COR-L47 (cell line): ENCODE measurements at regions not wholly inside any gene's neighbourhood (a gene's known extent, or its start where the extent isn't known, plus 50 kb on each side); places are given as distances from the start of the nearest gene placed in this dataset.

Source experiments
- DNase-seq: peaks from one replicate; lab custom pipeline; 2025; lab: John Stamatoyannopoulos, UW

DNA sequence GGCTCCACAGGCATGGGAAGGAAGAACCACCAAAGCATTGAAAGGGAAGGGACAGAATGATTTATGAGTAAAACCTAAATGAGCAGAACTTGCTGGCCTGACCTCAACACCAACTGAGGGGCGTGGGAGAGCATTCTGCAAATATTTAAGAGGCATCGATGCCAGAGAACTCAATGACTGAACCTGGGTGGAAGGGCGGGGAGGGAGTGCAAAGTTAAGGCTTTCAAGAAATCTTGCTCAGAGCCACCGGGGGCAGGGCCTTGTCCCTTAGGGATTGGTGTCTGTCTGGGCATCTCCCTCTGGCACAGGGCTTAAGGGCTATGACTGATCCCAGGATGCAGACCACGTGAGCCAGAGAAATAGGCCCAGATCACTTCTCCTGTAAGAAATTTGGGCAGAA is 137.1 kb downstream of the ADAMTS15 start:
- no peak for DNase-seq

DNA sequence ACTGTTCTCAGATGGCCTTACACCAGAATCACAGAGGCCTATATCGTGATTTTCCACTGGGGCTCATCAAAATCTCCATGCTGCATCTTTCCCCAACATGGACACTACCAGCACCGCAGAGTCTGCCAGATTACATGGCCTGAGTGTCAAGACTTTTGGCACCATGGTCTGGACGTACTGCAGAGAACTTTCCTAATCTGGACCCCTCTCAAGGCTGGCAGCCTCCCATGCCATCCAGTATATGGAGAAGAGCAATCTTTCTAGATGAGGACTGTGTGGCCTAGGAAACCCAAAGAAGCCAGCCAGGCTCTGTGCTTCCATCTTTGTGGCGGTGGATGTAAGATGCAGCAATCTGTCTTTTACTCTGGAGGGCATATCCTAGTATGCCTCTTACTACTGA is 139.2 kb downstream of the ADAMTS15 start:
- DNase-seq: no peak

DNA sequence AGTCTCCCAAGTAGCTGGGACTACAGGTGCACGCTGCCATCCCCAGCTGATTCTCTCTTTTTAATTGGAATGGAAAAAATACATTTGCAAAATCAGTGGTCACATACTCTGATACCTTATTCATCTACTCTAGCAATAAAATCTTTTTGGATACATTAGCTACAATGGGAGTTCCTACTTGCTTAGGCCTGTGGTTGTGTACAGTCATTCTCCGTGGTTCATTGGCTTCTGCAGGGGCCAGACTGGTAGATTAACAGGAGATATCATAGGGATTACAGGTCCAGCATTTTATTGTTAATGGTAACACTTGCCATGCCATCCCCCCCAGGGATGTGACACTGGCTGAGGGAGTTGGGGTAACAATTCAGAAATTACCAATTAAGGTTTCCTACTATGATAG is 140.0 kb downstream of the ADAMTS15 start:
- no peak for DNase-seq

DNA sequence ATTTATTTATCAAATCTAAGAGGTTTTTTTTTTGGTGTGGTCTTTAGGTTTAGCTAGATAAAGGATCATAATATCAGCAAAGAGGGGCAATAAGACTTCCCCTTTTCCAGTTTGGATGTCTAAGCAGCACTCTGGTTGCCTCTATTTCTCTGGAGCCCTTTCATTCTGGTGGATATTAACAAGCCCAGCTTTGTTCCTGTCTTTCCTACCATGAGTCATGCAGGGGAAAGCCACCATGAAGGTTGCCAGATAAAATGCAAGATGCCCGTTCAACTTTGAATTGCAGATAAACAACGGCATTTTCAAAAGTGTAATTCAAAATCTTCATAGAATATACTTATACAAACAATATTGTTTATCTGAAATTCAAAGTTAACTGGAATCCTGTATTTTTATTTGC is 143.6 kb downstream of the ADAMTS15 start:
- DNase-seq: no peak

DNA sequence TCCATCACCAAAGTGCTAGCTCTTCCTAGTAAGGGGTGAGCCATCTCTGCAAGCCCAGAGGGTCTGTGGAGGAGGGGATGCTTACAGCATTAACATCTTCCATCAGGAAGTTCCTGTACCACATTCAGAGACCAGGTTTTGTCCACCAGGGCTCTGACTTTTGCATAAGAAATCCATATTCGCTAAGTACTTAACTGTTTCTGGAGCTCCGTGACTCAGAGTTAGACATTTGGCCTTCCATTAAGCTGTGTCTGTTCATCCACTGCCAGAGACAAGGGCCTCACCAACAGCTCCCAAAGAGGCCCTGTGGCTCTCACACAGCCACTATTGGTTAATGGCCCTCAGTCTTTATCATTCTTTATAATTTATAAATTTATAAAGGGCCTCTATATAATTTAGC is 144.6 kb downstream of the ADAMTS15 start:
- DNase-seq: no peak

DNA sequence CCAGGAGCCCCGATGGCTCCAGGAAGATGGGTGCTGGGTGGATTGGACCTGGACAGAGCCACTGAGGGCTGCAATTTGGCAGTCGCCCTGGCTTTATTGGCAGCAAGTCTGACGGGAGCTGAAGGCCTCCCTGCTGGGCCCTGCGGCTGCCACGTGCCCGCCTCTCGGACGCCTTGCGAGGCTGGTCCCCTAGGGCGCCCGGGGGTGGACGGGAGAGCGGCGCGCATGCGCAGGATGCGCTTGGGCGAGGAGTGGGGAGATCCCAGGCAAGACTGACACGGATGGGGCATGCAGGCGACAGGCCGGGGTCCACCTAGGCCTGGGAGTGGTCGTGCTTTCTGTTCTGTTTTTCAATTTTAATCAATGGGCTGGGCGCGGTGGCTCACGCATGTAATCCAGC is 150.0 kb downstream of the ADAMTS15 start:
- no peak for DNase-seq

DNA sequence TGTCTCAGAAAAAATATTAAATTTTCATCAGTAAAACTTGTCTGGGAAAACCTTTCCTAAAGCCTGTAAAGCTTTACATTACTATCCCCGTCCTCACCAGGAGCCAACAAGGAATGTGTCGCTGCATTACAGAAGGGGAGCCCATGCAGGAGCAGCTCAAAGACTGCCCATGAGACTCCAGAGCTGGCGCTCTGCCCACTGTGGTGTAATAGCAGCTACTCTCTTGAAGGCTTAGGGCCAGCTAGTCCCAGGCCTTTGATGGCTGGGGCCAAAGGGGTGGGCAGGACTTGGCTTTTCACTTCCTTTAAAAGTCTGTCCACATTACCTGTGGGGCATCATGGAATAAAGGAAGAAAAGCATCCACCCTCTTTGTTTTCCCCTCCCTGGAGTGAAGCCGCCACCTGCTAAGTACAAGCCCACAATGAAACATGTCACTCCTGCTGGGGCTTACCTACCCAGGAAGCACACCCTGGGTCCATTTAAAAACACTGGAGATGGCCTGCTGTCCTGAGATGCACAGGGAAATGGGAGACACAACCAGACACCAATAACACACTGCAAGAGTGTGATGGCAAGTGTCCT is 150.7 kb downstream of the ADAMTS15 start:
- DNase-seq: no peak

DNA sequence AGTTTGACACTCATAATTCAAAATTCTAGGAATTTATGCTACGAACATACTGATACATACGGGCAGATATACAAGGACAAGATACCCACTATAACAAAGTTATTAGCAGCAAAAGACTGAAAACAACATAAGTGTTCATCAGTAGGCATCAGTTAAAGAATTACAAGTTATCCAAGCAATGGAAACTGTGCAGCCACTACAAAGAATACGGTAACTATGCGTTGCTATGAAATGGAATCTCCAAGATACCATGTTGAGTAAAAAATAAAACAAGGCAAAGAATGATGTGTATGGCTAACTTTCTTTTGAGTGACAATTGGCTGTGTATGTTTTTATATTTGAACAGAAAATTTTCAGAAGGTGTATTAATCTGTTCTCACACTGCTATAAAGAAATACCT is 151.7 kb downstream of the ADAMTS15 start:
- no peak for DNase-seq

DNA sequence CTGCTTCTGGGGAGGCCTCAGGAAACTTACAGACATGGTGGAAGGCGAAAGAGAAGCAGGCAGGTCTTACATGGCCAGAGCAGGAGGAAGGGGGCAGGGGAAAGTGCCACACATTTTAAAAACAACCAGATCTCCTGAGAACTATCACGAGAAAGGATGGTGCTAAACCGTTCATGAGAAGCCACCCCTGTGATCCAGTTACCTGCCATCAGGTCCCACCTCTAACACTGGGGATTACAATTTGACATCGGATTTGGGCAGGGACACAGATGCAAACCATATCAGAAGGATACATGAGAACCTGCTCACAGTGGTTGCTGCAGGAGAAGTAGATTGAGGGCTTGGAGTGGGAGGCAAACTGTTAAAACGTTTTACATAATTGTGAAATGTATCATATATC is 152.2 kb downstream of the ADAMTS15 start:
- no peak for DNase-seq

DNA sequence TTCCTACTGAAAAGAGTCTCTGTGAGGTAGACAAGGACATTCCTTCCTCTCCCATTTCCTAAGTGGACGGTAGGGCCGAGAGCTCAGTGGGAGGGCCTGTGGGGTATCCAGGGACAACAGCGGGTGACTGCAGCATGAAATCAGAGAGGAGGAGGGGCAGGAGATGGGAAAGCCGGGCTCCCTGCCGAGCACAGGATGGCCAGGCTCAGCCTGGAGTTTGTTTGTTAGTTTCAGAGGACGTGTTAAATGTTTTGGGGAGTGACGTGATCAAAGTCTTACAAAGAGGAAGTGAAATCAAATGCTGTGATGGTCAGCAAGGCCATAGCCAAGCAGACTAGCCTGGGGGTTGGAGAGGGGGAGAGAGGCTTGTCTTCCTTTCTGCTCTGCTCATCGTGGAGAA is 152.7 kb downstream of the ADAMTS15 start:
- DNase-seq: no peak

DNA sequence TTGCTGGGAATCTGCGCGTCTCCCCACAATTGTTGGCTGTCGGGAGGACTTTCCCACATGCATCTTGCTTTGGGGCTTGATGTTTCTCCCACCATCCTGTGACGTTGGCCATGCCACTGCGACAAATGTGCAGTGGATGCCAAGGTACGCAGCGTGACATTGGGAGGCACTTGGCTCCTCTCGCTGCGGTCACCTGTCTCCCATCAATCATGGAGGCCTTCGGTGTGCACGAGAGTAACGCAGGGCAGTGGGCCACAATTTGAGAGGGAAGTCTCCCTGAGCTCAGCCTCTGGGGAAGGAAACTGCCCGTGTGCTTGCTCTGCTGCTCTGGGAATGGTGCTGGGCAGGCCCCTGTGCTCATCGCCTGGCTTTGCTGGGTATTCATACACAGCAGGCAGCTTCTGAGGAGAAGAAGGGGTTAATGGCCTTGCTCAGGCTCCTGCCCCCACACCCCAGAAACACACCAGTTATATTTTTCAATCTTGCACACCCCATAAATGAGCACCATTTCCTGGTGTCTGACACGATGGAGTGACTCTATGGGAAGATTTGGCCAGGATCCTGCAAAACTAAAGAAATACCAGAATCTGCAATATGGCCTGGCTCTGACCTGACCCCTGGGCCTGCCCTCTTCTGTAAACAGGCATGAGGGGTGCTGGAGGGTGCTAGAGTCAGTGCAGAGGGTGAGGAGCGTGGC is 153.5 kb downstream of the ADAMTS15 start:
- no peak for DNase-seq

DNA sequence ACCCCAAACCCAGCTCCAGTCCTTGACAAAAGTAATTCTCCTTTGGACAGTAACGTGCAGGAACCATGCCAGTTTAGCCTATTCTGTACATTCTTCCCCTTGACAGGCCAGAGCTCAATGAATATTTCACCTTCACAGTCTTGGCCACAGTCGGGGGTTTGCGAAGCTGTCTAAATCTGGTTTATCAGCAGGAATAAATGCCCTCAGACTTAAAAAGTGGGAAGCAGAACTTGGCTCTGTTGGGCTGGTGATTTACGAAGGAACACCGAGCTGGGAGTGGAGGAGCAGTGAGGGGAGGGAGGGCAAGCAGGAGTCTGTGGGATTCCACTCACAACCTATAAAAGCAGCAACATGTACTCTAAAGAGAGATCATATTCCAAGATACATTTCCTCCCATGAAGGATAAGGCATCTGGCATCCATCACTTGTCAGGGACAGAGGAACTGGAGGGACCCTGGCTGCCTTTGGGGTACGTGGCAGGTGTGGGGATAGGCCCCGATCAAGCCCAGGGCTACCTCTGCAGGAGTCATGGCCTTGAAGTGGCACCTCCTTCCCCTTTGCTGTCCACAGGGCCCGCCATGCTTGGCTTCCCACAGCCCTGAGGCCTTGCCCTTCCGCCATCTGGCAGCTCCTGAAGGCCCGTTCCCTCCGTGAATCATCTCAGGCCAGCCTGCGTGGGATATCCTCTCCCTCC is 154.3 kb downstream of the ADAMTS15 start:
- no peak for DNase-seq

DNA sequence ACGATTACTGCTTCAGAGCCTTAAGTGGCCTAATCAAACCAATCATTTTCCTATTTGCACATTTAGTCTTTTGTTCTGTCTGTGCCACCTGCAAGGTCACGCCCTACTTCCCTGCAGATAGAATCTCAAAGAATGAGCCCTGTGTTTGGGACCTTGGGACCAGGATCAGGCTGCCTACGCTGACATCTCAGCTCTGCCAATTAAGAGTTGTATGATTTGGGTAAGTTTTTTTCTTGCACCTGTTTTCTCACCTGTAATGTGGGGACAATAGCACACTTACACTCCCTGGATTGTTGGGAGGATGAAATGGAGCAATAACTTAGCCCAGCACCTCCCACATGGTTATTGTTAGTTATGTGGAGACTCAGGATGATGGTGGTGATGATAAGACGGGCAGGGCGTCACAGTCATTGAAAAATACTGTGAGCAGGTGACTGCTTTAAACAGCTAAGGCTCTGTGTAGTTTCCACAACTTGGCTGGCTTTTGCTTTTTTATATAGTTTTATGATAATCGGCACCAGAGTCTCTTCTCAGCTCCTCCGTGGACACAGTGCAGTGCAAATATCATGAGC is 155.0 kb downstream of the ADAMTS15 start:
- DNase-seq: peak; percentile 37

DNA sequence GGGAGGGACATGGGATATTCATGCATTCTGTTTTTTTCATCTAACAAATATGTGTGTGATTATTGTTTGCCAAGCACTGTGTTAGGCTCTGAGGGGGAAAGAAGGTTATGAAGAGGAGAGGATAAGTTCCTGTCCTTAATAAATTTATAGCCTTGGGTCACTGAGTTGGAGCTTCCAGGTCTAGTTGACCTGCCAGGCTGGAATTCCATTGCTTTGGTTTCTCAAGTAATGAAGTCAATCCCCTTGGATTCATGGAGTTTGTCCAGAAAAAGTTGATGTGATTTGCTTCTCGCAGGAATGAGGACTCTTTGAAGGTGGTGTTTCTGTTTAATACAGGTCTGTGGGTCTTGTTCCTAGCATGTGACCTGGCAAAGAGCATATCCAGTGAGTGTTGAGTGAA is 156.2 kb downstream of the ADAMTS15 start:
- no peak for DNase-seq

DNA sequence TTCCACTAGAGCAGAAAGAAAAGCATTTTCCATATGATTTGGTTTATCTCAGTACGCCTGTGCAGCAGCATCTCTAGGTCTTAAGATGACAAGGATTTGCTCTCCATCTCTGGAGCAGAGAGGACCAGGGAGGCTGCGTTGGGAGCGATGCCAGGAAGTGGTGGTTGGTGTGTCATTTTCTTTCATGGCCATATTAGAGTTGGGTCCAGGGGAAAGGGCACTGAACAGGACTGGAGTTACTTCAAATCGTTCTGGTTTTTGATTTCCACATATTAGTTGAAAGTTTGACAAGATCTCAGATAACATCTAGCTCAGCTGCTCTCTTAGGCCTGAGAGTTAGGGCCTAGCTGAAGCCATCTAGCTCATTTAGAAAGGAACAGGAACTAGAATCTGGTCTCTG is 157.7 kb downstream of the ADAMTS15 start:
- DNase-seq: no peak

DNA sequence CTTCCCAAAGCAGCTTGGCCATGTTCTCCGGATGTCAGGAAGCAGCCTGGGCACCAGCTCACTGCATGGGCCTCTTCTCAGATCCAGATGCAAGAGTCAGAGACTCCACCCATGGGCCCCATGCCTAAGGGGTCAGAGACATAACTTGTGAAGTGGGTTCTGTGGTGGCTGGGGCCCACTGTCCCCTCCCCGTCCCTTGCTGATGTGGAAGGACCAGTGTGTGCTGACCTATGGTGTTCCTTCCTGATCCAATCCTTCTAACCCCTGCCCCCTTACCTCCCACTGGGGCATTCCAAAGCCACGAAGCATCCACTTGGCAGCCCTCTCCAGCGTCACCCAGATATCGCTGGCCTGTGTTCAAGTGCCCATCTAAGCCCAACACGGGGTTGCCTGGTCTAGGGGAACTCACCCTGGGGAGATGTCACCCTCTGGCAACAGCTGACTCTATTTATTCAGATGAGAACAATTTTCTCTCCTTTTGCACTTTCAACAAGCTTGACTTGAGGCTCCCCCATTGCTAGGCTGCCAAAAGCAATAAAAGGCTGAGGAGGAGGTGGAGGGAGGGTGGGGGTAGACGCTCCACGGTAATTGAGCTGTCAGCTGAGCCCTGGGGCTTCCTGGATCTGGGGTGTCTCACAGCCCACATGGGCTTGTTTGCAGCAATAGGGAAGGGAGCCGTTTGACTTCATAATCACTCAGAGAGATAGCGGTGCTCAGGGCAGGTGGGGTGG is 158.5 kb downstream of the ADAMTS15 start:
- peak; percentile 18 for DNase-seq

DNA sequence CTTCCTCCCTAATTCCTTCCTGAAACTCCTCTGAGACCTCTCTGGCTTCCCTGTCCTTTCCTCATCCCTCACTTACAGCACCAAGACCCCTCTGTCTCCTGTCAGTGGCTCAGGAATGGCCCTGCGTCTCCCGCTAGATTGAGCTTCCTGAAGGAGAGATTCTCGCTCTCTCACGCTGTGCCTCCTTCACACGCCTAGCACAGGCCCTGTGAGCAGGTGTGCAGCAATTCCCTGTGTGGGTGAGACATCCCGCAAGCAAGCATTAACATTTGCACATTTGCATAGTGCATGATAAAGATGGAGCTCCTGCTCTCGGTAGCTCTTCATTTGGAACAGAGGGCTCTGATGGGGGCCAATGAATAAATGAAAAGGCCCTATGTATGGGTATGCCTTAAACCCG is 159.8 kb downstream of the ADAMTS15 start:
- DNase-seq: no peak

DNA sequence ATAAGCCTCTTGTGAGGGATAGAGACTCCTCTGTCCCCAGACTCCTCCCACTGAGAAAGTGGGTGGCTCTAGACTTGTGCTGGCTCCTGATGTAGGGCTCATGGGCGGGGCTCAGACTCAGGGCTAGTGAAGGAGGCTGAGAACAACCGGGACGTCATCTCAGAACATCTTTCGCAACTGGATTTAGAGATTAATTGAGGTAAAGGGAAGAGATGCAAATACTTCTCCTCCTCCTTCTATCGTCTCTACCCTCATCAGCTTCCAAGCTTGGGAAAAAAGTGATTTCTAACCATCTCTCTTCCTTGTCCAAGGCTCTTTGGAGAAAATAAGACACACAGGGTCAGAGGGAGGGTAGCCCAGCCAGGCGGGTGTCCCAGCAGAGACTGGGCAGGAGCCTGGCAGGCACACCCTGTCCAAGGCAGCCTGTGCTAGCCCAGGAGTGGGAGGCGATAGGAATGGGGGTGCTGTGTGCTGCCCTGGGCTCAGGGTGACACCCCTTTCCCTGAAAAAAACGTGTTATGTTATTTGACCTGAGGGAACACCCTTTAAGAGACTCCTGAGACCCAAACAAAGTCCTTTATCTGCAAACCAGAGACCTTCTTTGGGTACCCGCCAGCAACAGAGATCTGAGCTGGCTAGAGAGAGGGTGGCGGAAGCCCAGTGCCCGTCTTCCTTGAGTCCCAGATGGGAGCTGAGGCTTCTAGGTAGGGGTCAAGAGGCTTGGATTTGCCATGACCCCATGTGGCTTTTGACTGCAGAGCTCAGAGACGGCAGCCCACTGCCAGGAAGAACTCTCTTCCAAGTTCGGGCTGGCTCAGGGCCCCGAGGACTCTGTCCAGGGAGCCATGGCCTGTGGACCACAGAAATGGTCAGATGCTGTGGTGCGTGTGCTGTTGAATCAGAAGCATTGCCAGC is 160.9 kb downstream of the ADAMTS15 start:
- DNase-seq: no peak

DNA sequence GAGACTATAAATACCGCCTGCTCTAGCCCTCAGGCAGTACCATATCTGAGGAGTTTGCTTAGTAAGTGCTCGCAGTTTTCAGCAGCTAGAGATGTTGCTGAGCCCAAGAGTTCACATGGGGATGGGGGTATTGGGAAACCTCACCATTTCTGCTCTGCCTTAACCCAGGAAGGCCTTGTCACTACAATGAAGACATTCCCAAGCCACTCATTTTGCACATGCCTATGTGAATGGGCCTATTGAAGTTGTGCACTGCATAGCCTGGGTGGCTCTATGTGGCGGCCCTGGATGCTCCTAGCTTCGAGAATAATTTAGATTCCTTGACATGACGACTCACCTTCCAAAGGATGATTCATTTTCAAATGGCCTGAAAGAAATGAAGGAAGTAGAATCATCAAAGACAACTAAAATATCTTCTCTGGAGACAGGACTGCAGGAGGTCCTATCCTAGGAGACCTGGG is 163.4 kb downstream of the ADAMTS15 start:
- DNase-seq: no peak

DNA sequence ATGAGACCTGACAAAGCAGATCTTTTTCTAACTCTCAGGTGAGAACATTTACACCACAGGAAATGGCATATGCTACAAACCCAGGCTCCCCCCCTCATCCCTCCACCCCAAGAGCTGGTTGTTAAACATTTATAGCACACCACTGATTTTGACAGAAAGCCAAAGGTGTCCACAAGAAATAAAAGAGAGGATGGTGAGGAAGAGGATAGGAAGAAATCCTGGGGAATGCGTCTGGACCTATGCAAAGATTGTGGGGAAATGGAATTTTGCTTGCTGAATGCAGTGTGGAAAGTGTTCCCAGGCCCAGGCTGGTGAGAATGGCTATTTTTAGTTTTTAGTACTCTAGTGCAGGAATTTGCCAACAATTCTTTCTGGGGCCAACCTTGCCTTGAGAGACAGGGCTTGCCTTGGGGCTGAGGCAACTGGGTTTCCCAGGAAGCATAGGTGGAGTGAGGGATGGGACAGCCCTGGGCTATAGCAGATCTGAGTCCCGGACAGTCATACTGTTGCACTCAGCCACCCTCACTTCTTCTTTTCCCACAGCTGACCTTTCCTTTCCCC is 163.9 kb downstream of the ADAMTS15 start:
- no peak for DNase-seq

DNA sequence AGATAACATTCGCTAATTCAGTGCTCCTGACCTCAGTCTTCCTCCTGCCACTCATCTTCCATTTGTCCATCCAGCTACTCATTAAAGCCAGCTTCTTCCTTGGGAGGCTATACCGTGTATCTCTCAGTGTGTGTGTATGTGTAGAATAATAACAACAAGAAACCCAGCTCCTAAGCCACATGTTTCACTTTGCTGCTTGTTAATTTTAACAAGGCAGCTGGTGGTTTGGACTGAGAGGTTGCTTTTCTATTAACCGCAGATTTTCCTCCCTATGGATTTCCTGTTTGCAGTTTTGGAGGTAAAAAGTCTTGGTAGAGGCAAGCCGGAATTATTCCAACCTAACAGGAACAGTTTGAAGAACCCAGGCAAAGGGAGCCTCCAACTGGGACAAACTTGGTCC is 165.0 kb downstream of the ADAMTS15 start:
- DNase-seq: no peak
